HEK293T (cell line): ENCODE measurements at regions not wholly inside any gene's neighbourhood (a gene's known extent, or its start where the extent isn't known, plus 50 kb on each side); places are given as distances from the start of the nearest gene placed in this dataset.

Experiments
- CTCF ChIA-PET: fragments of 350-600 bp; formaldehyde crosslinking; extraction: SDS; loops from one replicate; lab custom pipeline; 2021; ENCODE audit warnings: antibody characterized with exemption, inconsistent platforms; lab: Yijun Ruan, JAX
- POLR2A ChIA-PET: fragments of 350-600 bp; formaldehyde crosslinking; extraction: SDS; loops from one replicate; lab custom pipeline; 2020; ENCODE audit warnings: antibody characterized with exemption, inconsistent platforms; lab: Yijun Ruan, JAX
- DNase-seq: peaks from one replicate; pipeline ENCODE4 v3.0.0; 2012; ENCODE audit warnings: mixed read lengths; ENCODE audit errors: extremely low spot score
- ARNT ChIP-seq: fragments of 450-650 bp; IDR thresholded peaks from 2 replicates; pipeline ENCODE4 v1.6.1; 2017; ENCODE audit warnings: mild to moderate bottlenecking
- BHLHE40 ChIP-seq: fragments of 450-650 bp; IDR thresholded peaks from 2 replicates; pipeline ENCODE4 v1.6.1; 2016; ENCODE audit warnings: mild to moderate bottlenecking, moderate library complexity, borderline replicate concordance
- CTBP1 ChIP-seq: fragments of 450-650 bp; IDR thresholded peaks from 2 replicates; pipeline ENCODE4 v1.6.1; 2016; ENCODE audit warnings: borderline replicate concordance
- ELF4 ChIP-seq: fragments of 450-650 bp; IDR thresholded peaks from 2 replicates; pipeline ENCODE4 v1.6.1; 2017; ENCODE audit warnings: antibody characterized with exemption
- FOXA1 ChIP-seq: fragments of 450-650 bp; IDR thresholded peaks from 2 replicates; pipeline ENCODE4 v1.6.1; 2016; ENCODE audit warnings: mild to moderate bottlenecking
- FOXK2 ChIP-seq: fragments of 450-650 bp; IDR thresholded peaks from 2 replicates; pipeline ENCODE4 v1.6.1; 2016; ENCODE audit warnings: mild to moderate bottlenecking
- FOXM1 ChIP-seq: fragments of 450-650 bp; IDR thresholded peaks from 2 replicates; pipeline ENCODE4 v1.6.1; 2017; ENCODE audit warnings: mild to moderate bottlenecking, borderline replicate concordance
- HDGF ChIP-seq: fragments of 450-650 bp; IDR thresholded peaks from 2 replicates; pipeline ENCODE4 v1.6.1; 2017; ENCODE audit warnings: antibody characterized with exemption, borderline replicate concordance
- L3MBTL2 ChIP-seq: fragments of 450-650 bp; conservative IDR thresholded peaks from 2 replicates; pipeline ENCODE4 v1.6.1; 2016; ENCODE audit warnings: mild to moderate bottlenecking
- LEF1 ChIP-seq: fragments of 450-650 bp; IDR thresholded peaks from 2 replicates; pipeline ENCODE4 v1.6.1; 2017; ENCODE audit warnings: mild to moderate bottlenecking, borderline replicate concordance
- NFRKB ChIP-seq: fragments of 450-650 bp; IDR thresholded peaks from 2 replicates; pipeline ENCODE4 v1.6.1; 2016; ENCODE audit warnings: mild to moderate bottlenecking, moderate library complexity
- SP1 ChIP-seq: fragments of 450-650 bp; IDR thresholded peaks from 2 replicates; pipeline ENCODE4 v1.6.1; 2017
- SUZ12 ChIP-seq: fragments of 450-650 bp; IDR thresholded peaks from 2 replicates; pipeline ENCODE4 v1.6.1; 2016; ENCODE audit warnings: mild to moderate bottlenecking
- TARDBP ChIP-seq: fragments of 450-650 bp; IDR thresholded peaks from 2 replicates; pipeline ENCODE4 v1.6.1; 2016
- ZNF384 ChIP-seq: fragments of 450-650 bp; IDR thresholded peaks from 2 replicates; pipeline ENCODE4 v1.6.1; 2016
- TF ChIP-seq, protein P1 (sequence below): fragments of 450-650 bp; IDR thresholded peaks from 2 replicates; pipeline ENCODE4 v1.6.1; 2016

DNA sequence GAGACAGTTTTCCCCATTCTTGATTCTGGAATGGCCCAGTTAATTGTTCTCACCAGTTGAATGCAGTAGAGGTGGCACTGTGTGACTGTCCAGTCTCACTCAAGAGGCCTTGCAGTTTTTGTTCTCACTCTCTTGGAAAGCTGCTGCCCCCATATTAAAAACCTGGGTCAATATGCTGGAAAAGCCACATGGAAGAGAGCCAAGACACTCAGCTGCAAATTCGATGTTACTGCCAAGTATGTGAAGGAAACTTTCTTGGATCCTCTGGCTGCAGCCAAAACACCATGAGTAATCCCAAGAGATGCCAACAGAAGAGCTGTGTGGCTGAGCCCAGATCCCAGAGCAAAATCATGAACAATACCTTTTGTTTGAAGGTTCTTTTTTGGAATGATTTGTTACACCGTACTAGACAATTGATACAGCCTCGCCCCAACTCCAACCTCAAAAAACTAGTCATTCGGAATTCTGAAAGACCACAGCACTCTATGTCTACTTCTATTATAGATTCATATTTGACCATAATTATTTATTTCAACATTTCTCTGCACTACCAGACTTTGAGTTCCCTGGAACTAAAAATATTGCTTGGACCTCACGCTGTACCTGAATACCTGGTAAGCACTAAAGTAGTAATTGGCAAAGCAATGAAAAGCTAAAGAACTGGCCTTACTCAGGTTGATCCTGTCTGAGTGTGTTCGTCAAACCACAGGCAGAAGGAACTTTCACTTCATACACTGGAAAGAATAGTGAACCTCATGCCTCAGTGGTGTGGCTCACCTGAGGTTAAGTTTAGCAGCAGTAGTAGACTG, 378.8 kb downstream of the ETS1 start:
- DNase-seq, result no peak
- TF ChIP-seq FOXK2 (no peak), CTBP1 (no peak), TARDBP (no peak), NFRKB (no peak), ELF4 (no peak)
- ChIA-PET CTCF (no interaction called here), POLR2A (no interaction called here)

DNA sequence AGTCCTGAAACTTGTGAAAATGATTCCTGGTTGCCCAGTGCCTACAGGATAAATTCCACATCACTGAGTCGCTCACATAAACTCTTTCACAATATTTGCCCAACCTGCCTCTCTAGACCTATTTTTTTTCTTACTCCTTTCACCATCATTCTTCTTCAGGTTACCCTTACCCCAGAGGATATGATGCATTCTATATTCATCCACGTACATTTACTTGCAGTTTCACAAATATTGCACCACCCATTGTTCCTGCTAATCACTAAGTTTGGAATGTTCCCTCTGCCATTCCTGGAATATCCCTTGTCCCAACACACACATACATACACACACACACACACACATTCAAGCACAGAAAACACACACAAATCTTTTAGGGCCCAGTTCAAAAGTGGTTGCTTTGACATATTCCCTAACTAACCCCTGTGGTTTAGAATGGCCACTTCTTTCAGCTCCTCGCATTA, 379.5 kb downstream of the ETS1 start:
- no peak for TF ChIP-seq SP1
- ChIA-PET CTCF (no interaction called here), POLR2A (no interaction called here)
- DNase-seq, result no peak

DNA sequence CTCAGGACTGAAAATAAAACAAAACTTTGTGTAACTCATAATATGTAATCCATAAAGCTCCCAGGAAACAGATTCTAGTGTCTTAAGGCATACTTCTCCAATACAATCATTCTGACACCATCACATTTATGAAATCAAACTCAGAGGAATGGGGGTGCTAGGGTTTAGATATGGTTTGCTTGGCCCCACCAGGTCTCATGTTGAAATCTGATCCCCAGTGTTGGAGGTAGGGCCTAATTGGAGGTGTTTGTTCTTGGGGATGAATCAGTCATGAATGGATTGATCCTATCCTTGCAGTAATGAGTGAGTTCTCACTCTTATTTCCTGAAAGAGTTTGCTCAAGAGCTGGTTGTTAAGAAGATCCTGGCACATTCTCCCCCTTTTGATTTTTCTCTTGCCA, 380.9 kb downstream of the ETS1 start:
- ChIA-PET CTCF (no interaction called here), POLR2A (no interaction called here)
- no peak for DNase-seq
- TF ChIP-seq TARDBP (no peak), HDGF (no peak), FOXM1 (no peak), FOXA1 (no peak), SP1 (no peak), ELF4 (no peak), ARNT (no peak), LEF1 (no peak), BHLHE40 (no peak), SUZ12 (no peak)
- TF ChIP-seq, protein P1, sequence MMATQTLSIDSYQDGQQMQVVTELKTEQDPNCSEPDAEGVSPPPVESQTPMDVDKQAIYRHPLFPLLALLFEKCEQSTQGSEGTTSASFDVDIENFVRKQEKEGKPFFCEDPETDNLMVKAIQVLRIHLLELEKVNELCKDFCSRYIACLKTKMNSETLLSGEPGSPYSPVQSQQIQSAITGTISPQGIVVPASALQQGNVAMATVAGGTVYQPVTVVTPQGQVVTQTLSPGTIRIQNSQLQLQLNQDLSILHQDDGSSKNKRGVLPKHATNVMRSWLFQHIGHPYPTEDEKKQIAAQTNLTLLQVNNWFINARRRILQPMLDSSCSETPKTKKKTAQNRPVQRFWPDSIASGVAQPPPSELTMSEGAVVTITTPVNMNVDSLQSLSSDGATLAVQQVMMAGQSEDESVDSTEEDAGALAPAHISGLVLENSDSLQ, result no peak

DNA sequence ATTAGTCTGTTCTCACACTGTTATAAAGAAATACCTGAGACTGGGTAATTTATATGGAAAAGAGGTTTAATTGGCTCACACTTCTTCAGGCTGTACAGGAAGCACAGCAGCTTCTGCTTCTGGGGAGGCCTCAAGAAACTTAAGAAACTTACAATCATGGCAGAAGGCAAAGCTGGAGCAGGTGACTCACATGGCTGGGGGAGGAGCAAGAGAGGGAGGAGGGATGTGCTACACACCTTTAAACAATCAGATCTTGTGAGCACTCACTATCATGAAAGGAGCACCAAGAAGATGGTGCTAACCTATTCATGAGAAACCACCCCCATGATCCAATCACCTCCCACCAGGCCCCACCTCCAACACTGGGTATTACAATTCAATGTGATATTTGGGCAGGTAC, 381.6 kb downstream of the ETS1 start:
- ChIA-PET CTCF (no interaction called here), POLR2A (no interaction called here)
- no peak for TF ChIP-seq SUZ12
- TF ChIP-seq, protein P1, result no peak
- no peak for TF ChIP-seq BHLHE40
- no peak for TF ChIP-seq FOXK2
- DNase-seq, result no peak

DNA sequence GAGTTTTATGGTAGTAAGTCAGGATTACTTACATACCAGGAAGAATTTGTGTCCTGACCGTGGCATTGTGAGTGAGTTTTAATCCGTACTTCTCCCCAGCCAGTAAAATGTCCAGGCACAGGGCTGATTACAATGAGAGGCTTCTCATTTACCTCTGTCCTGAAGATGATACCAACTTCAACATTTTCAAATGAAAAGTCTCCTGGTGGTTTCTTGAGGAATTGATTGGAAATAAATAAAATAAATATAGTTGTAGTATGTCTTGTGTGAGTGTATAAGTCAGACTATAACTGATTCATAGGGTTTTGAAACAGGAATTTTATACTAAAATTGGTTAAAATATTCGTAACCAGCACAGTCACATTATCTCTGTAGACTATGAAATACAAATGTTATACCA, 382.5 kb downstream of the ETS1 start:
- TF ChIP-seq SP1 (no peak), ZNF384 (no peak), ARNT (no peak), CTBP1 (no peak), FOXM1 (no peak), TARDBP (no peak), BHLHE40 (no peak), HDGF (no peak), SUZ12 (no peak), NFRKB (no peak), FOXK2 (no peak), FOXA1 (no peak), LEF1 (no peak), ELF4 (no peak), L3MBTL2 (no peak)
- TF ChIP-seq, protein P1, result no peak
- ChIA-PET CTCF (no interaction called here), POLR2A (no interaction called here)
- no peak for DNase-seq

DNA sequence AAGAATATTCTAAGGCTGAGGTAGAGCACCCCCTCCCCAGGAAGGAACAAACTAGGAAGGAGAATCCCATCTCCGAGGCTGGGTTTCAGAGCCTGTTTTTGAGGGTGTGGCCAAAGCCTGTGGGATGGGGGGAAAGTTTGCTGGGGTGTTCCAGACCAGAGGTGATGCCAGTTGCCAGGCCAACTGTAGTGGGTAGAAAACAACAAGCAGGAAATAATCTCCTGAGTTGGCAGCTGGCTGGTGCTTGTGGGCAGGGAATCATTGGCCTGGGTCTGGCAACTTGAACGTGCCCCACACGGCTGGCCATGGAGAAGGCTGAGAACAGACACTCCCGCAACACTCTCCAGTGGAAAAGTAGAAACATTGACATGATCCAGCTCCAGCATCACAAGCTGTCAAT, 385.6 kb downstream of the ETS1 start:
- no peak for TF ChIP-seq FOXM1
- TF ChIP-seq, protein P1, result no peak
- TF ChIP-seq TARDBP, result no peak
- no peak for TF ChIP-seq BHLHE40
- no peak for TF ChIP-seq CTBP1
- TF ChIP-seq SP1, result no peak
- no peak for TF ChIP-seq FOXA1
- CTCF ChIA-PET, result no interaction called here
- POLR2A ChIA-PET, result no interaction called here
- DNase-seq, result no peak

DNA sequence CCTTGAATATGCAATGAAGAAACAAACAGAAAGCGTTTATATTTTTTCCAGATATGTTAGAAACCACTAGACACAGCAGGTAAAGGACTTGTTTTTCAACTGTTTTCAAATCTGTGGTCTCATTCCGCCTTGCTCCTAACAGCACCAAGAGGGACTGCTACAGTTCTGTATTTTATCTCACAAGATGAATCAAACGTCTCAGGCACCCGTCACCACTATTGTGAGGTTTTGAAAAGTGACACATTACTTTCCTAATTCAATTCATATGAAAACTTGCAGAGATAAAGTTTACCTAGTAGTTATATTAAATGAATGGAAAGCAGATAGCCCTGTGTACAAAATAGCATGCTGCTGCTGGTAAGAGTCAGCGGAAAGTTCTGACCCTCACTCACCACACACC, 386.3 kb downstream of the ETS1 start:
- ChIA-PET CTCF (no interaction called here), POLR2A (no interaction called here)
- no peak for DNase-seq
- TF ChIP-seq HDGF (no peak), L3MBTL2 (no peak), ELF4 (no peak), ZNF384 (no peak), BHLHE40 (no peak), CTBP1 (no peak)
